ENCODE measurements at regions not wholly inside any gene's neighbourhood (a gene's known extent, or its start where the extent isn't known, plus 50 kb on each side); places are given as distances from the start of the nearest gene placed in this dataset.

GRCh38 chr10:93248583-93249227 is 175.0 kb downstream of the CYP26A1 start:
- no peak overlapping the region for H3K9ac ChIP-seq (ENCODE audit: low read length)
- H3K27me3 ChIP-seq (ENCODE audit: insufficient read depth, low read length), result no peaks in the 10 kb centered on the region
- no peaks in the 10 kb centered on the region for H3K9me3 ChIP-seq (ENCODE audit: low read length)
- no peak for TF ChIP-seq EZH2 (IDR thresholded peaks at IDR 0.05; ENCODE audit: borderline replicate concordance, low read length)
- no peak for TF ChIP-seq CTCF (IDR thresholded peaks at IDR 0.05; ENCODE audit: low read length)
- H3K27ac ChIP-seq (ENCODE audit: low read depth, low read length, poor library complexity, severe bottlenecking), result no peak overlapping the region
- H3K9me2 ChIP-seq (ENCODE audit: low read depth, low read length), result no peaks in the 10 kb centered on the region
- H3K79me2 ChIP-seq (ENCODE audit: insufficient read depth, low read length), result no peaks in the 10 kb centered on the region
- H3K4me1 ChIP-seq (ENCODE audit: insufficient read depth, low read length, severe bottlenecking), result no peaks in the 10 kb centered on the region
- no peaks in the 10 kb centered on the region for H4K20me1 ChIP-seq (ENCODE audit: insufficient read depth, low read length)
- H3K4me3 ChIP-seq (ENCODE audit: low read depth, low read length, poor library complexity, severe bottlenecking), result no peak overlapping the region
- H3F3A ChIP-seq (ENCODE audit: insufficient read depth, low read length), result no peaks in the 10 kb centered on the region
- no peak overlapping the region for H2AFZ ChIP-seq (ENCODE audit: low read length)
- H3K4me2 ChIP-seq (ENCODE audit: low read length), result no peak overlapping the region
- no peaks in the 10 kb centered on the region for H3K36me3 ChIP-seq (ENCODE audit: insufficient read depth, low read length)

- TF ChIP-seq EZH2 (IDR thresholded peaks at IDR 0.05; ENCODE audit: borderline replicate concordance, low read length), result no peak
- TF ChIP-seq CTCF (IDR thresholded peaks at IDR 0.05; ENCODE audit: low read length), result no peak
- Histone ChIP-seq H3K9me3 (ENCODE audit: low read length) (no peaks in the 10 kb centered on the region), H3K27me3 (ENCODE audit: insufficient read depth, low read length) (no peaks in the 10 kb centered on the region), H3K4me2 (ENCODE audit: low read length) (no peak overlapping the region), H3F3A (ENCODE audit: insufficient read depth, low read length) (no peaks in the 10 kb centered on the region), H3K9me2 (ENCODE audit: low read depth, low read length) (no peaks in the 10 kb centered on the region), H3K4me3 (ENCODE audit: low read depth, low read length, poor library complexity, severe bottlenecking) (no peak overlapping the region), H2AFZ (ENCODE audit: low read length) (no peak overlapping the region), H3K9ac (ENCODE audit: low read length) (no peak overlapping the region), H4K20me1 (ENCODE audit: insufficient read depth, low read length) (no peaks in the 10 kb centered on the region), H3K79me2 (ENCODE audit: insufficient read depth, low read length) (no peaks in the 10 kb centered on the region), H3K36me3 (ENCODE audit: insufficient read depth, low read length) (no peaks in the 10 kb centered on the region), H3K4me1 (ENCODE audit: insufficient read depth, low read length, severe bottlenecking) (no peaks in the 10 kb centered on the region), H3K27ac (ENCODE audit: low read depth, low read length, poor library complexity, severe bottlenecking) (no peak overlapping the region)
These were observed 176.3 kb downstream of the CYP26A1 start for GRCh38 chr10:93250010-93250409.

GRCh38 chr10:93254180-93254853 is 180.6 kb downstream of the CYP26A1 start:
- H3K4me2 ChIP-seq (ENCODE audit: low read length), result no peak overlapping the region
- no peaks in the 10 kb centered on the region for H3F3A ChIP-seq (ENCODE audit: insufficient read depth, low read length)
- no peaks in the 10 kb centered on the region for H3K4me1 ChIP-seq (ENCODE audit: insufficient read depth, low read length, severe bottlenecking)
- H3K9ac ChIP-seq (ENCODE audit: low read length), result no peak overlapping the region
- no peak for TF ChIP-seq EZH2 (IDR thresholded peaks at IDR 0.05; ENCODE audit: borderline replicate concordance, low read length)
- TF ChIP-seq CTCF (IDR thresholded peaks at IDR 0.05; ENCODE audit: low read length), result no peak
- H3K36me3 ChIP-seq (ENCODE audit: insufficient read depth, low read length), result no peaks in the 10 kb centered on the region
- no peak overlapping the region for H2AFZ ChIP-seq (ENCODE audit: low read length)
- H3K9me3 ChIP-seq (ENCODE audit: low read length), result no peaks in the 10 kb centered on the region
- H3K27ac ChIP-seq (ENCODE audit: low read depth, low read length, poor library complexity, severe bottlenecking), result no peak overlapping the region
- H3K4me3 ChIP-seq (ENCODE audit: low read depth, low read length, poor library complexity, severe bottlenecking), result no peak overlapping the region
- no peaks in the 10 kb centered on the region for H4K20me1 ChIP-seq (ENCODE audit: insufficient read depth, low read length)
- H3K27me3 ChIP-seq (ENCODE audit: insufficient read depth, low read length), result no peaks in the 10 kb centered on the region
- H3K9me2 ChIP-seq (ENCODE audit: low read depth, low read length), result no peaks in the 10 kb centered on the region
- no peaks in the 10 kb centered on the region for H3K79me2 ChIP-seq (ENCODE audit: insufficient read depth, low read length)

Data from OCI-LY1 (cell line).